SK-N-SH (cell line): ENCODE measurements at regions not wholly inside any gene's neighbourhood (a gene's known extent, or its start where the extent isn't known, plus 50 kb on each side); places are given as distances from the start of the nearest gene placed in this dataset.
A peak's percentile ranks its signal among the peaks of the same experiment; 100 is the strongest.

Experiments
- CTCF ChIA-PET: fragments of 300-600, 350-600 bp; formaldehyde crosslinking; extraction: SDS; loops from one replicate; lab custom pipeline; 2021; lab: Yijun Ruan, JAX
- POLR2A ChIA-PET: fragments of 350-600 bp; sonication (Branson Sonifier 250); formaldehyde crosslinking; extraction: SDS; loops from one replicate; lab custom pipeline; 2020; ENCODE audit warnings: antibody characterized with exemption, inconsistent platforms; lab: Yijun Ruan, JAX
- DNase-seq: peaks from one replicate; pipeline ENCODE4 v3.0.0; 2012
- H2AFZ ChIP-seq: fragments of 200-600 bp; sonication (generic); 2 replicates; pipeline ENCODE4 v1.8.1; 2016; ENCODE audit warnings: antibody characterized with exemption, mild to moderate bottlenecking, low read depth
- H3F3A ChIP-seq: fragments of 200-600 bp; sonication (generic); replicated peaks from 2 replicates; pipeline ENCODE3; 2016; ENCODE audit warnings: antibody characterized with exemption, mild to moderate bottlenecking; ENCODE audit not compliant: insufficient read depth
- H3K27ac ChIP-seq, 2 experiments: fragments of 200-500 bp in 1 of 2; fragments of 200-600 bp in 1 of 2; sonication (Bioruptor generic) in 1 of 2; sonication (generic), shearing (Covaris generic) in 1 of 2; 2 replicates each; pipeline versions ENCODE4 v1.5.1 to v1.6.1; 2014 to 2016; ENCODE audit warnings: low read depth in 2 of 2, inconsistent platforms in 1 of 2, low read length in 1 of 2, mild to moderate bottlenecking in 1 of 2, mixed read lengths in 1 of 2
- H3K27me3 ChIP-seq: fragments of 200-600 bp; sonication (generic), shearing (Covaris generic); 2 replicates; pipeline ENCODE4 v1.6.1; 2016; ENCODE audit warnings: mixed run types; ENCODE audit not compliant: insufficient read depth
- H3K36me3 ChIP-seq, 2 experiments: fragments of 200-500 bp in 1 of 2; fragments of 200-600 bp in 1 of 2; sonication (Bioruptor generic) in 1 of 2; sonication (generic) in 1 of 2; replicated peaks in 1 of 2; 2 replicates each; pipeline versions ENCODE3 to v1.5.1; 2014 to 2016; ENCODE audit warnings: low read length in 1 of 2, mild to moderate bottlenecking in 1 of 2; ENCODE audit not compliant: insufficient read depth in 2 of 2, control insufficient read depth in 1 of 2
- H3K4me1 ChIP-seq, 2 experiments: fragments of 200-500 bp in 1 of 2; fragments of 200-600 bp in 1 of 2; sonication (Bioruptor generic) in 1 of 2; sonication (generic), shearing (Covaris generic) in 1 of 2; 2 replicates each; pipeline versions ENCODE4 v1.5.1 to v1.6.1; 2014 to 2016; ENCODE audit warnings: low read depth in 1 of 2, low read length in 1 of 2, mixed run types in 1 of 2; ENCODE audit not compliant: insufficient read depth in 2 of 2, control insufficient read depth in 1 of 2
- H3K4me2 ChIP-seq: fragments of 200-600 bp; sonication (generic), shearing (Covaris generic); 2 replicates; pipeline ENCODE4 v1.6.1; 2017; ENCODE audit warnings: mixed run types
- H3K4me3 ChIP-seq, 2 experiments: fragments of 200-500 bp in 1 of 2; fragments of 200-600 bp in 1 of 2; sonication (Bioruptor generic) in 1 of 2; sonication (generic), shearing (Covaris generic) in 1 of 2; 2 replicates each; pipeline versions ENCODE4 v1.5.1 to v1.8.1; 2014 to 2016; ENCODE audit warnings: low read depth in 2 of 2, inconsistent platforms in 1 of 2, low read length in 1 of 2, mild to moderate bottlenecking in 1 of 2, mixed read lengths in 1 of 2, moderate library complexity in 1 of 2
- H3K79me2 ChIP-seq: fragments of 200-600 bp; sonication (generic); 2 replicates; pipeline ENCODE4 v1.8.1; 2017; ENCODE audit warnings: mild to moderate bottlenecking; ENCODE audit not compliant: insufficient read depth
- H3K9ac ChIP-seq: fragments of 200-600 bp; sonication (generic); 2 replicates; pipeline ENCODE4 v1.6.1; 2017; ENCODE audit warnings: mixed run types
- H3K9me2 ChIP-seq: fragments of 200-600 bp; sonication (generic); 2 replicates; pipeline ENCODE4 v1.6.1; 2017; ENCODE audit warnings: mixed run types
- H3K9me3 ChIP-seq: fragments of 200-600 bp; sonication (generic); 2 replicates; pipeline ENCODE4 v1.6.1; 2017; ENCODE audit warnings: mixed run types, mild to moderate bottlenecking, moderate library complexity
- H4K20me1 ChIP-seq: fragments of 200-600 bp; sonication (generic); 2 replicates; pipeline ENCODE4 v1.6.1; 2017; ENCODE audit warnings: mild to moderate bottlenecking, mixed run types; ENCODE audit not compliant: insufficient read depth
- CTCF ChIP-seq: fragments of 200-600 bp; sonication (generic); IDR thresholded peaks from 2 replicates; pipeline ENCODE4 v1.6.1; 2017; ENCODE audit warnings: antibody characterized with exemption, mild to moderate bottlenecking, moderate library complexity
- FOXM1 ChIP-seq: IDR thresholded peaks from 2 replicates; pipeline ENCODE4 v1.4.0; 2012; ENCODE audit warnings: low read depth, mild to moderate bottlenecking
- GABPA ChIP-seq: IDR thresholded peaks from 2 replicates; pipeline ENCODE4 v1.4.0; 2012; ENCODE audit warnings: low read depth, mild to moderate bottlenecking
- IRF3 ChIP-seq: fragments of 150-350 bp; IDR thresholded peaks from 2 replicates; pipeline ENCODE4 v1.6.1; 2016; ENCODE audit warnings: mild to moderate bottlenecking, low read depth, low read length
- JUND ChIP-seq: IDR thresholded peaks from 2 replicates; pipeline ENCODE4 v1.4.0; 2012
- NFIC ChIP-seq: IDR thresholded peaks from 2 replicates; pipeline ENCODE4 v1.4.0; 2012; ENCODE audit warnings: borderline replicate concordance
- PBX3 ChIP-seq: IDR thresholded peaks from 2 replicates; pipeline ENCODE4; 2012
- RFX5 ChIP-seq: IDR thresholded peaks from 2 replicates; pipeline ENCODE4 v1.6.1; 2012; ENCODE audit warnings: mild to moderate bottlenecking, improper control_type of control experiment, low read length
- RXRA ChIP-seq: IDR thresholded peaks from 2 replicates; pipeline ENCODE4 v1.4.0; 2012; ENCODE audit warnings: low read depth, mild to moderate bottlenecking, borderline replicate concordance
- SIN3A ChIP-seq: IDR thresholded peaks from 2 replicates; pipeline ENCODE4 v1.6.1; 2012; ENCODE audit warnings: low read depth, mild to moderate bottlenecking, low read length, moderate library complexity, borderline replicate concordance
- TCF12 ChIP-seq: IDR thresholded peaks from 2 replicates; pipeline ENCODE4 v1.4.0; 2012
- TEAD4 ChIP-seq: IDR thresholded peaks from 2 replicates; pipeline ENCODE4 v1.4.0; 2012; ENCODE audit warnings: mild to moderate bottlenecking, borderline replicate concordance; ENCODE audit not compliant: insufficient read depth
- USF1 ChIP-seq: IDR thresholded peaks from 2 replicates; pipeline ENCODE4 v1.4.0; 2012; ENCODE audit warnings: low read depth, borderline replicate concordance
- WGBS: methylation state at CpG from one replicate; pipeline ENCODE4 v1.1.6; 2017; ENCODE audit warnings: low lambda C conversion rate; 5-methylcytosine and 5-hydroxymethylcytosine counted together

- Histone ChIP-seq H3K27ac (peak overlapping the region in 1 of 2 experiments; percentile 50; a peak in 1 of 4 replicates), H3K4me1 (peaks cover 8 to 43% of the 10 kb centered on the region in 2 experiments), H3K36me3 (peaks cover 0 to 8% of the 10 kb centered on the region in 2 experiments), H3K27me3 (no peaks in the 10 kb centered on the region), H3F3A (peaks cover 10% of the 10 kb centered on the region), H3K9me2 (no peaks in the 10 kb centered on the region), H3K79me2 (peaks cover 24% of the 10 kb centered on the region), H3K4me2 (no peak overlapping the region), H4K20me1 (no peaks in the 10 kb centered on the region), H2AFZ (no peak overlapping the region), H3K9me3 (no peaks in the 10 kb centered on the region), H3K4me3 (no peak overlapping the region), H3K9ac (no peak overlapping the region)
- ChIA-PET CTCF (interaction anchor here (1.1 to 15.3 kb wide), 7 partner anchors 40 to 518 kb away, joined by 3 to 310 read pairs (median 58); partner anchors contain the start of gene RTL1), POLR2A (no interaction called here)
- WGBS = 74% methylated on average over 11 of the region's 11 CpGs
- no peak for DNase-seq
- TF ChIP-seq SIN3A = no peak
- TF ChIP-seq TCF12 = peak; percentile 22; the same call in 1 of the 2 replicates
Observed at GRCh38 chr14:100381395-100382105, 58.4 kb downstream of the SLC25A47 start.

GRCh38 chr14:100382106-100382455 lies 58.9 kb downstream of the SLC25A47 start:
- H4K20me1 ChIP-seq = no peaks in the 10 kb centered on the region
- H3K9me2 ChIP-seq = no peaks in the 10 kb centered on the region
- H3K4me2 ChIP-seq = no peak overlapping the region
- 73% methylated on average over 7 of the region's 7 CpGs for WGBS
- H3K36me3 ChIP-seq = peaks cover 0 to 8% of the 10 kb centered on the region in 2 experiments
- no peak overlapping the region for H3K9ac ChIP-seq
- H3K27ac ChIP-seq = no peak overlapping the region
- H3K9me3 ChIP-seq = no peaks in the 10 kb centered on the region
- H2AFZ ChIP-seq = no peak overlapping the region
- DNase-seq = no peak
- peaks cover 10 to 37% of the 10 kb centered on the region in 2 experiments for H3K4me1 ChIP-seq
- H3K79me2 ChIP-seq = peaks cover 23% of the 10 kb centered on the region
- no peak for TF ChIP-seq RFX5
- TF ChIP-seq RXRA = no peak
- TF ChIP-seq CTCF = no peak
- no peak for TF ChIP-seq PBX3
- TF ChIP-seq GABPA = no peak
- TF ChIP-seq NFIC = no peak
- TF ChIP-seq FOXM1 = no peak
- TF ChIP-seq TCF12 = no peak
- TF ChIP-seq USF1 = no peak
- TF ChIP-seq SIN3A = no peak
- TF ChIP-seq JUND = no peak
- TF ChIP-seq TEAD4 = no peak
- TF ChIP-seq IRF3 = no peak
- ChIA-PET CTCF (interaction anchor here (0.9 to 15.3 kb wide), 14 partner anchors 10 to 523 kb away, joined by 3 to 310 read pairs (median 16); partner anchors contain the start of gene RTL1), POLR2A (no interaction called here)
- H3K27me3 ChIP-seq = no peaks in the 10 kb centered on the region
- no peak overlapping the region for H3K4me3 ChIP-seq
- H3F3A ChIP-seq = peaks cover 4% of the 10 kb centered on the region
